ENCODE measurements at regions not wholly inside any gene's neighbourhood (a gene's known extent, or its start where the extent isn't known, plus 50 kb on each side); places are given as distances from the start of the nearest gene placed in this dataset.
"Not testable (repeated sequence)": the region's sequence is repeated elsewhere in the genome, so short reads cannot be mapped to it uniquely, and the experiment has no call there.

DNA sequence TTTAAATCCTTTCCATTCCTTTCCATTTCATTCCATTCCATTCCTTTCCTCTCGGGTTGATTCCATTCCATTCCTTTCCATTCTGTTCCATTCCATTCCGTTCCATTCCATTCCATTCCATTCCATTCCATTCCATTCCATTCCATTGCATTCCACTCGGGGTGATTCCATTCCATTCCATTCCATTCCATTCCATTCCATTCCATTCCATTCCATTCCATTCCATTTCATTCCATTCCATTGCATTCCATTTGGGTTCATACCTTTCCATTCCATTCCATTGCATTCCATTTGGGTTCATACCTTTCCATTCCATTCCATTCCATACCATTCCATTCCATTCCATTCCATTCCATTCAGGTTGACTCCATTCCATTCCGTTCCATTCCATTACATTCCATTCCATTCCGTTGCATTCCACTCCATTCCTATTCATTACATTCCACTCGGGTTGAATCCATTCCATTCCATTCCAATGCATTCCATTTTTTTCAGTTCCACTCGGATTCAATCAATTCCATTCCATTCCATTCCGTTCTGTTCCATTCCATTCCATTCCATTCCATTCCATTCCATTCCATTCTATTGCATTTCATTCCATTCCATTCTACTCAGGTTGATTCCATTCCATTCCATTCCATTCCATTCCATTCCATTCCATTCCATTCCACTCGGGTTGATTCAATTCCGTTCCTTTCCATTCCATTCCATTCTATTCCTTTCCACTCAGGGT lies 164.4 kb downstream of the CWH43 start:
- TF ChIP-seq, protein P1, sequence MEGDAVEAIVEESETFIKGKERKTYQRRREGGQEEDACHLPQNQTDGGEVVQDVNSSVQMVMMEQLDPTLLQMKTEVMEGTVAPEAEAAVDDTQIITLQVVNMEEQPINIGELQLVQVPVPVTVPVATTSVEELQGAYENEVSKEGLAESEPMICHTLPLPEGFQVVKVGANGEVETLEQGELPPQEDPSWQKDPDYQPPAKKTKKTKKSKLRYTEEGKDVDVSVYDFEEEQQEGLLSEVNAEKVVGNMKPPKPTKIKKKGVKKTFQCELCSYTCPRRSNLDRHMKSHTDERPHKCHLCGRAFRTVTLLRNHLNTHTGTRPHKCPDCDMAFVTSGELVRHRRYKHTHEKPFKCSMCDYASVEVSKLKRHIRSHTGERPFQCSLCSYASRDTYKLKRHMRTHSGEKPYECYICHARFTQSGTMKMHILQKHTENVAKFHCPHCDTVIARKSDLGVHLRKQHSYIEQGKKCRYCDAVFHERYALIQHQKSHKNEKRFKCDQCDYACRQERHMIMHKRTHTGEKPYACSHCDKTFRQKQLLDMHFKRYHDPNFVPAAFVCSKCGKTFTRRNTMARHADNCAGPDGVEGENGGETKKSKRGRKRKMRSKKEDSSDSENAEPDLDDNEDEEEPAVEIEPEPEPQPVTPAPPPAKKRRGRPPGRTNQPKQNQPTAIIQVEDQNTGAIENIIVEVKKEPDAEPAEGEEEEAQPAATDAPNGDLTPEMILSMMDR (IDR thresholded peaks at IDR 0.05; ENCODE audit: poor library complexity), result not testable (repeated sequence)
- TF ChIP-seq EZH2phosphoT487 (IDR thresholded peaks at IDR 0.05; ENCODE audit: low read depth, severe bottlenecking, unreplicated experiment); EZH2 (IDR thresholded peaks at IDR 0.05; ENCODE audit: borderline replicate concordance): not testable (repeated sequence)

All from hepatocyte (in vitro differentiated cells).